ENCODE measurements at regions not wholly inside any gene's neighbourhood (a gene's known extent, or its start where the extent isn't known, plus 50 kb on each side); places are given as distances from the start of the nearest gene placed in this dataset.

DNA sequence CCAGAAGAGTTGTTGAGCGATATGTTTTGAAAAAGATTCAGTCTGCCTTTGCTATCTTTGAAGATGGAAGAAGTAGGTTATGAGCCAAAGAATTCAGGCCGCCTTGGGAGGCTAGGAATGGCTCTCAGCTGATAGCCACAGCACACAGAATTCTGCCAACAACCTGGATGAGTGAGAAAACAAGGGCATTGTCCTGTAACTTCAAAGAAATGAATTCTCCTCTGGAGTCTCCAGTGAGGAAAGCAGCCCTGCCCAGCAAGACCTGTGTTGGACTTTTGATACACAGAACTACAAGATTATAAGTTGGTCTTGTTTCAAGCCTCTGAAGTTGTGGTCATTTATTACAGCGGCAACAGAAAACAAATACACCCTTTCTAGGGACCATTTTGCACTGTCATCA lies 509.9 kb upstream of the ZNF608 start:
- Histone ChIP-seq H3K4me3 (ENCODE audit: low read depth, low read length) (no peak overlapping the region), H4K91ac (ENCODE audit: low read depth, low read length) (no peak overlapping the region), H3K79me2 (ENCODE audit: control insufficient read depth, insufficient read depth, low read length, poor library complexity) (no peaks in the 10 kb centered on the region), H3K27me3 (ENCODE audit: insufficient read depth, low read length) (no peaks in the 10 kb centered on the region), H3K14ac (ENCODE audit: low read length) (no peak overlapping the region), H3K4me2 (ENCODE audit: low read length) (no peak overlapping the region), H4K12ac (ENCODE audit: low read depth, low read length) (no peak overlapping the region), H3K23ac (ENCODE audit: low read length) (no peak overlapping the region), H3K9me3 (ENCODE audit: insufficient read depth, low read depth, low read length) (peaks cover 6% of the 10 kb centered on the region), H3K4me1 (ENCODE audit: control insufficient read depth in 1 of 2, insufficient read depth in 2 of 2, low read length in 2 of 2) (no peaks in the 10 kb centered on the region), H3K36me3 (ENCODE audit: control insufficient read depth in 1 of 2, insufficient read depth in 2 of 2, low read length in 2 of 2) (no peaks in the 10 kb centered on the region), H3K9ac (ENCODE audit: low read length) (no peak overlapping the region), H2AK5ac (ENCODE audit: low read length) (no peak overlapping the region), H2AFZ (ENCODE audit: insufficient read depth, low read length, poor library complexity) (no peak overlapping the region), H2BK12ac (ENCODE audit: low read length) (no peak overlapping the region), H2BK120ac (ENCODE audit: insufficient read depth, low read length, poor library complexity) (no peak overlapping the region), H3K27ac (ENCODE audit: low read depth, low read length) (no peak overlapping the region), H2BK5ac (ENCODE audit: low read depth, low read length, poor library complexity) (no peak overlapping the region), H3K79me1 (ENCODE audit: low read length) (no peaks in the 10 kb centered on the region), H4K8ac (ENCODE audit: low read depth, low read length) (no peak overlapping the region), H3K4ac (ENCODE audit: low read depth, low read length) (no peak overlapping the region), H3K18ac (ENCODE audit: low read length) (no peak overlapping the region)
- WGBS (ENCODE audit: extremely low coverage, insufficient coverage, insufficient read length): no CpG with 5 or more reads among the region's 3 CpGs
- DNase-seq: no peak

GRCh38 chr5:125257057-125257972 lies 510.9 kb upstream of the ZNF608 start:
- Histone ChIP-seq H3K23ac (ENCODE audit: low read length) (no peak overlapping the region), H3K9me3 (ENCODE audit: insufficient read depth, low read depth, low read length) (peaks cover 6% of the 10 kb centered on the region), H2BK12ac (ENCODE audit: low read length) (no peak overlapping the region), H3K27me3 (ENCODE audit: insufficient read depth, low read length) (no peaks in the 10 kb centered on the region), H4K91ac (ENCODE audit: low read depth, low read length) (no peak overlapping the region), H3K79me2 (ENCODE audit: control insufficient read depth, insufficient read depth, low read length, poor library complexity) (no peaks in the 10 kb centered on the region), H2AK5ac (ENCODE audit: low read length) (no peak overlapping the region), H3K4me3 (ENCODE audit: low read depth, low read length) (no peak overlapping the region), H2AFZ (ENCODE audit: insufficient read depth, low read length, poor library complexity) (no peak overlapping the region), H3K18ac (ENCODE audit: low read length) (no peak overlapping the region), H3K79me1 (ENCODE audit: low read length) (no peaks in the 10 kb centered on the region), H4K12ac (ENCODE audit: low read depth, low read length) (no peak overlapping the region), H3K4me2 (ENCODE audit: low read length) (no peak overlapping the region), H3K36me3 (ENCODE audit: control insufficient read depth in 1 of 2, insufficient read depth in 2 of 2, low read length in 2 of 2) (no peaks in the 10 kb centered on the region), H3K4me1 (ENCODE audit: control insufficient read depth in 1 of 2, insufficient read depth in 2 of 2, low read length in 2 of 2) (no peaks in the 10 kb centered on the region), H3K9ac (ENCODE audit: low read length) (no peak overlapping the region), H4K8ac (ENCODE audit: low read depth, low read length) (no peak overlapping the region), H3K14ac (ENCODE audit: low read length) (no peak overlapping the region), H2BK5ac (ENCODE audit: low read depth, low read length, poor library complexity) (no peak overlapping the region), H2BK120ac (ENCODE audit: insufficient read depth, low read length, poor library complexity) (no peak overlapping the region), H3K27ac (ENCODE audit: low read depth, low read length) (no peak overlapping the region), H3K4ac (ENCODE audit: low read depth, low read length) (no peak overlapping the region)
- DNase-seq: peak in 1 of 2 donors; percentile 20
- no CpG with 5 or more reads among the region's 4 CpGs for WGBS (ENCODE audit: extremely low coverage, insufficient coverage, insufficient read length)

DNA sequence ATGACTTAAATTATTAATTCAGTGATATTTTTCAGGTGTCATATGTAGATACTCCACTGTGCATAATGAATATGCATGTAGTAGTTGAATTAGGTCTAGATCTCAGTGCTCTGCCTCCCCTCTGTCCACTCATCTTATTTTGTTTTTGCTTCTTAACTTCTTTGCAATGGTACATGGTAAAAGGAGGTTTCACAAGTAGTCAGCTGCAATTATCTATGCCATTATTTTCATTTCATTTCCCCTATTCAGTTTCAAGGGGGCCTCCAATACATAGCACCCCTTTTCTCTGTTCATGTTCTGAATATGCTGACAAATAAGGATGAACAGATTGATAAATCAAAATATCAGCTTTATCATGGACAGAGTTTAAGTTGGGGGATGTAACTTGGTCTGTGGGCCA lies 511.6 kb upstream of the ZNF608 start:
- Histone ChIP-seq H3K4me3 (ENCODE audit: low read depth, low read length) (no peak overlapping the region), H4K8ac (ENCODE audit: low read depth, low read length) (no peak overlapping the region), H3K79me1 (ENCODE audit: low read length) (no peaks in the 10 kb centered on the region), H3K36me3 (ENCODE audit: control insufficient read depth in 1 of 2, insufficient read depth in 2 of 2, low read length in 2 of 2) (no peaks in the 10 kb centered on the region), H3K4me1 (ENCODE audit: control insufficient read depth in 1 of 2, insufficient read depth in 2 of 2, low read length in 2 of 2) (no peaks in the 10 kb centered on the region), H3K23ac (ENCODE audit: low read length) (no peak overlapping the region), H3K79me2 (ENCODE audit: control insufficient read depth, insufficient read depth, low read length, poor library complexity) (no peaks in the 10 kb centered on the region), H2AFZ (ENCODE audit: insufficient read depth, low read length, poor library complexity) (no peak overlapping the region), H2BK12ac (ENCODE audit: low read length) (no peak overlapping the region), H3K27me3 (ENCODE audit: insufficient read depth, low read length) (no peaks in the 10 kb centered on the region), H4K12ac (ENCODE audit: low read depth, low read length) (no peak overlapping the region), H2AK5ac (ENCODE audit: low read length) (no peak overlapping the region), H3K14ac (ENCODE audit: low read length) (no peak overlapping the region), H2BK5ac (ENCODE audit: low read depth, low read length, poor library complexity) (no peak overlapping the region), H3K9ac (ENCODE audit: low read length) (no peak overlapping the region), H3K4me2 (ENCODE audit: low read length) (no peak overlapping the region), H3K9me3 (ENCODE audit: insufficient read depth, low read depth, low read length) (peaks cover 6% of the 10 kb centered on the region), H2BK120ac (ENCODE audit: insufficient read depth, low read length, poor library complexity) (no peak overlapping the region), H3K4ac (ENCODE audit: low read depth, low read length) (no peak overlapping the region), H4K91ac (ENCODE audit: low read depth, low read length) (no peak overlapping the region), H3K27ac (ENCODE audit: low read depth, low read length) (no peak overlapping the region), H3K18ac (ENCODE audit: low read length) (no peak overlapping the region)
- DNase-seq: no peak

DNA sequence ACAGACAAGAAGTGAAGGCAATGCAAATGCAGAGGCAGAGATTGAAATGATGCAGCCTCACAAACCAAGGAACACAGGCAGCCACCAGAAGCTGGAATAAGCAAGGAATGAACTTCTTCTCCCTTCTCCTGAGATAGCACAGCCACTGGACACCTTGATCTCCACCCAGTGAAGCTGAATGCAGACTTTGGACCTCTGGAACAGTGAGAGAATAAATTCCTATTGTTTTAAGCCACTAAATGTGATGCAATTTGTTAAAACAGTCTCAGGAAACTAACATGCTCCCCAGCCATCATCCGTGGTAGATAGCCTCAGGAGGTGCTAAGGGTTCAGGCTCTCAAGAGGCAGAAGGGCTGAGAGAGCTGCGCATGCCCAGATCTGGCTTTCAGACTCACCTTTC lies 512.2 kb upstream of the ZNF608 start:
- Histone ChIP-seq H4K91ac (ENCODE audit: low read depth, low read length) (no peak overlapping the region), H2AFZ (ENCODE audit: insufficient read depth, low read length, poor library complexity) (no peak overlapping the region), H2BK12ac (ENCODE audit: low read length) (no peak overlapping the region), H3K4me3 (ENCODE audit: low read depth, low read length) (no peak overlapping the region), H3K23ac (ENCODE audit: low read length) (no peak overlapping the region), H2AK5ac (ENCODE audit: low read length) (no peak overlapping the region), H3K4me1 (ENCODE audit: control insufficient read depth in 1 of 2, insufficient read depth in 2 of 2, low read length in 2 of 2) (no peaks in the 10 kb centered on the region), H3K9ac (ENCODE audit: low read length) (no peak overlapping the region), H3K14ac (ENCODE audit: low read length) (no peak overlapping the region), H3K79me1 (ENCODE audit: low read length) (no peaks in the 10 kb centered on the region), H3K4me2 (ENCODE audit: low read length) (no peak overlapping the region), H3K27ac (ENCODE audit: low read depth, low read length) (no peak overlapping the region), H2BK120ac (ENCODE audit: insufficient read depth, low read length, poor library complexity) (no peak overlapping the region), H3K9me3 (ENCODE audit: insufficient read depth, low read depth, low read length) (peaks cover under 1% of the 10 kb centered on the region), H4K12ac (ENCODE audit: low read depth, low read length) (no peak overlapping the region), H3K27me3 (ENCODE audit: insufficient read depth, low read length) (no peaks in the 10 kb centered on the region), H3K79me2 (ENCODE audit: control insufficient read depth, insufficient read depth, low read length, poor library complexity) (no peaks in the 10 kb centered on the region), H2BK5ac (ENCODE audit: low read depth, low read length, poor library complexity) (no peak overlapping the region), H4K8ac (ENCODE audit: low read depth, low read length) (no peak overlapping the region), H3K36me3 (ENCODE audit: control insufficient read depth in 1 of 2, insufficient read depth in 2 of 2, low read length in 2 of 2) (no peaks in the 10 kb centered on the region), H3K4ac (ENCODE audit: low read depth, low read length) (no peak overlapping the region), H3K18ac (ENCODE audit: low read length) (no peak overlapping the region)
- DNase-seq: no peak
- no CpG with 5 or more reads among the region's 2 CpGs for WGBS (ENCODE audit: extremely low coverage, insufficient coverage, insufficient read length)
